GM18502 (cell line): ENCODE measurements at regions not wholly inside any gene's neighbourhood (a gene's known extent, or its start where the extent isn't known, plus 50 kb on each side); places are given as distances from the start of the nearest gene placed in this dataset.
"Not testable (repeated sequence)": the region's sequence is repeated elsewhere in the genome, so short reads cannot be mapped to it uniquely, and the experiment has no call there.

Experiments used
- ATAC-seq: cut with Tn5 transposase; IDR thresholded peaks from one replicate; pipeline ENCODE4 v1.9.1; 2021; ENCODE audit warnings: mild to moderate bottlenecking; ENCODE audit not compliant: unreplicated experiment, poor library complexity

GRCh38 chr11:121358760-121359159 lies 66.2 kb downstream of the SC5D start:
- no peak for ATAC-seq

- no peak for ATAC-seq
Measured at GRCh38 chr11:121359591-121359990, 67.0 kb downstream of the SC5D start.

GRCh38 chr11:121362955-121363354 lies 70.4 kb downstream of the SC5D start:
- ATAC-seq: not testable (repeated sequence)

- ATAC-seq: no peak
Measured at GRCh38 chr11:121365304-121365703, 72.7 kb downstream of the SC5D start.

- no peak for ATAC-seq
Measured at GRCh38 chr11:121366038-121366437, 73.5 kb downstream of the SC5D start.

GRCh38 chr11:121367001-121367843 lies 74.7 kb downstream of the SC5D start:
- ATAC-seq: peak; percentile 95

- no peak for ATAC-seq
Measured at GRCh38 chr11:121367844-121368225, 75.3 kb downstream of the SC5D start.

GRCh38 chr11:121368364-121369240 lies 76.0 kb downstream of the SC5D start:
- ATAC-seq: no peak

GRCh38 chr11:121369366-121369765 lies 76.8 kb downstream of the SC5D start:
- ATAC-seq: no peak

- ATAC-seq: no peak
Measured at GRCh38 chr11:121372028-121372427, 79.5 kb downstream of the SC5D start.

- peak; percentile 89 for ATAC-seq
Measured at GRCh38 chr11:121372671-121373429, 79.3 kb upstream of the SORL1 start.

GRCh38 chr11:121374286-121374985 lies 77.7 kb upstream of the SORL1 start:
- no peak for ATAC-seq

- no peak for ATAC-seq
Measured at GRCh38 chr11:121376130-121376529, 76.0 kb upstream of the SORL1 start.

GRCh38 chr11:121379145-121379810 lies 72.8 kb upstream of the SORL1 start:
- not testable (repeated sequence) for ATAC-seq

GRCh38 chr11:121383716-121384115 lies 68.4 kb upstream of the SORL1 start:
- no peak for ATAC-seq

- no peak for ATAC-seq
Measured at GRCh38 chr11:121385688-121386087, 66.4 kb upstream of the SORL1 start.
